HUES48 (cell line): ENCODE measurements at regions not wholly inside any gene's neighbourhood (a gene's known extent, or its start where the extent isn't known, plus 50 kb on each side); places are given as distances from the start of the nearest gene placed in this dataset.

ENCODE experiments used
- H3K27ac ChIP-seq: one replicate; pipeline ENCODE4 v1.7.0; 2013; ENCODE audit warnings: low read depth, low read length, inconsistent platforms
- H3K27me3 ChIP-seq: 2 replicates; pipeline ENCODE4 v1.6.1; 2013; ENCODE audit warnings: mild to moderate bottlenecking, low read length; ENCODE audit not compliant: control insufficient read depth, insufficient read depth
- H3K36me3 ChIP-seq: 2 replicates; pipeline ENCODE4 v1.6.1; 2013; ENCODE audit warnings: low read length; ENCODE audit not compliant: control insufficient read depth, insufficient read depth
- H3K4me1 ChIP-seq: 2 replicates; pipeline ENCODE4 v1.6.1; 2013; ENCODE audit warnings: mild to moderate bottlenecking, low read length; ENCODE audit not compliant: control insufficient read depth, insufficient read depth
- H3K4me3 ChIP-seq: 2 replicates; pipeline ENCODE4 v1.5.1; 2013; ENCODE audit warnings: mild to moderate bottlenecking, low read depth, low read length
- H3K9ac ChIP-seq: 2 replicates; pipeline ENCODE4 v1.6.1; 2013; ENCODE audit warnings: mild to moderate bottlenecking, low read depth, low read length, moderate library complexity
- H3K9me3 ChIP-seq: 2 replicates; pipeline ENCODE4 v1.6.1; 2013; ENCODE audit warnings: low read length; ENCODE audit not compliant: control insufficient read depth, insufficient read depth

- H3K27ac ChIP-seq: no peak overlapping the region
- H3K27me3 ChIP-seq: no peaks in the 10 kb centered on the region
- H3K4me3 ChIP-seq: no peak overlapping the region
- H3K9ac ChIP-seq: no peak overlapping the region
- no peaks in the 10 kb centered on the region for H3K4me1 ChIP-seq
- peaks cover 14% of the 10 kb centered on the region for H3K9me3 ChIP-seq
- H3K36me3 ChIP-seq: no peaks in the 10 kb centered on the region
Observed at GRCh38 chr3:1677576-1678156, 421.0 kb upstream of the CNTN4 start.

- Histone ChIP-seq H3K4me1 (no peaks in the 10 kb centered on the region), H3K27ac (no peak overlapping the region), H3K9me3 (no peaks in the 10 kb centered on the region), H3K4me3 (no peak overlapping the region), H3K36me3 (no peaks in the 10 kb centered on the region), H3K9ac (no peak overlapping the region), H3K27me3 (no peaks in the 10 kb centered on the region)
Observed at GRCh38 chr3:1692428-1692827, 406.2 kb upstream of the CNTN4 start.

- Histone ChIP-seq H3K9me3 (no peaks in the 10 kb centered on the region), H3K9ac (no peak overlapping the region), H3K4me3 (no peak overlapping the region), H3K4me1 (no peaks in the 10 kb centered on the region), H3K36me3 (no peaks in the 10 kb centered on the region), H3K27me3 (no peaks in the 10 kb centered on the region), H3K27ac (no peak overlapping the region)
Observed at GRCh38 chr3:1693145-1693544, 405.5 kb upstream of the CNTN4 start.

GRCh38 chr3:1696669-1697275 is 401.9 kb upstream of the CNTN4 start:
- Histone ChIP-seq H3K27me3 (no peaks in the 10 kb centered on the region), H3K4me1 (no peaks in the 10 kb centered on the region), H3K27ac (no peak overlapping the region), H3K36me3 (no peaks in the 10 kb centered on the region), H3K4me3 (no peak overlapping the region), H3K9me3 (no peaks in the 10 kb centered on the region), H3K9ac (no peak overlapping the region)

- Histone ChIP-seq H3K9ac (no peak overlapping the region), H3K9me3 (no peaks in the 10 kb centered on the region), H3K36me3 (no peaks in the 10 kb centered on the region), H3K4me1 (no peaks in the 10 kb centered on the region), H3K4me3 (no peak overlapping the region), H3K27me3 (no peaks in the 10 kb centered on the region), H3K27ac (no peak overlapping the region)
Observed at GRCh38 chr3:1699361-1699920, 399.2 kb upstream of the CNTN4 start.

- H3K9ac ChIP-seq: no peak overlapping the region
- H3K4me3 ChIP-seq: no peak overlapping the region
- H3K36me3 ChIP-seq: no peaks in the 10 kb centered on the region
- H3K9me3 ChIP-seq: no peaks in the 10 kb centered on the region
- no peaks in the 10 kb centered on the region for H3K4me1 ChIP-seq
- no peaks in the 10 kb centered on the region for H3K27me3 ChIP-seq
- H3K27ac ChIP-seq: no peak overlapping the region
Observed at GRCh38 chr3:1700650-1701049, 398.0 kb upstream of the CNTN4 start.

- Histone ChIP-seq H3K27ac (no peak overlapping the region), H3K4me3 (no peak overlapping the region), H3K9ac (no peak overlapping the region), H3K27me3 (no peaks in the 10 kb centered on the region), H3K36me3 (no peaks in the 10 kb centered on the region), H3K4me1 (no peaks in the 10 kb centered on the region), H3K9me3 (no peaks in the 10 kb centered on the region)
Observed at GRCh38 chr3:1703169-1703568, 395.5 kb upstream of the CNTN4 start.

GRCh38 chr3:1710663-1711062 is 388.0 kb upstream of the CNTN4 start:
- H3K27ac ChIP-seq: no peak overlapping the region
- H3K27me3 ChIP-seq: no peaks in the 10 kb centered on the region
- no peaks in the 10 kb centered on the region for H3K36me3 ChIP-seq
- no peaks in the 10 kb centered on the region for H3K9me3 ChIP-seq
- H3K9ac ChIP-seq: no peak overlapping the region
- no peaks in the 10 kb centered on the region for H3K4me1 ChIP-seq
- H3K4me3 ChIP-seq: no peak overlapping the region

- no peaks in the 10 kb centered on the region for H3K9me3 ChIP-seq
- H3K9ac ChIP-seq: no peak overlapping the region
- H3K4me1 ChIP-seq: no peaks in the 10 kb centered on the region
- no peak overlapping the region for H3K27ac ChIP-seq
- no peaks in the 10 kb centered on the region for H3K36me3 ChIP-seq
- no peaks in the 10 kb centered on the region for H3K27me3 ChIP-seq
- no peak overlapping the region for H3K4me3 ChIP-seq
Observed at GRCh38 chr3:1717524-1717923, 381.1 kb upstream of the CNTN4 start.

- Histone ChIP-seq H3K27ac (no peak overlapping the region), H3K9ac (no peak overlapping the region), H3K4me1 (no peaks in the 10 kb centered on the region), H3K4me3 (no peak overlapping the region), H3K9me3 (no peaks in the 10 kb centered on the region), H3K36me3 (no peaks in the 10 kb centered on the region), H3K27me3 (no peaks in the 10 kb centered on the region)
Observed at GRCh38 chr3:1723726-1724125, 374.9 kb upstream of the CNTN4 start.

- Histone ChIP-seq H3K9me3 (no peaks in the 10 kb centered on the region), H3K27ac (no peak overlapping the region), H3K36me3 (no peaks in the 10 kb centered on the region), H3K27me3 (no peaks in the 10 kb centered on the region), H3K9ac (no peak overlapping the region), H3K4me1 (peaks cover 3% of the 10 kb centered on the region; the same call in 1 of the 2 replicates), H3K4me3 (no peak overlapping the region)
Observed at GRCh38 chr3:1726741-1727140, 371.9 kb upstream of the CNTN4 start.
